HepG2 (cell line): ENCODE measurements at regions not wholly inside any gene's neighbourhood (a gene's known extent, or its start where the extent isn't known, plus 50 kb on each side); places are given as distances from the start of the nearest gene placed in this dataset.
"Not testable (repeated sequence)": the region's sequence is repeated elsewhere in the genome, so short reads cannot be mapped to it uniquely, and the experiment has no call there.

ENCODE experiments used
- ATAC-seq: fragments of 200-7000 bp; cut with Tn5 transposase; 3 replicates; pipeline ENCODE4 v1.9.1; 2020; ENCODE audit warnings: mild to moderate bottlenecking, moderate library complexity
- BruUV-seq: library from RNA; stranded (reverse); fragments of 400-500 nt; replicated peaks from 2 replicates; lab custom pipeline; 2021; lab: Mats Ljungman, UMichigan
- CTCF ChIA-PET: fragments of 300-600 bp; formaldehyde crosslinking; extraction: SDS; loops from one replicate; lab custom pipeline; 2021; ENCODE audit warnings: low total read pairs, inconsistent platforms, low intra/inter-chr PET ratio; lab: Yijun Ruan, JAX
- POLR2A ChIA-PET: fragments of 350-600 bp; sonication (Branson Sonifier 250); formaldehyde crosslinking; loops from one replicate; lab custom pipeline; 2020; ENCODE audit warnings: antibody characterized with exemption, inconsistent platforms; lab: Yijun Ruan, JAX
- DNase-seq: peaks from one replicate; pipeline ENCODE4 v3.0.0-alpha.2; 2015; ENCODE audit warnings: low spot score
- FAIRE-seq: peaks from 3 replicates; lab custom pipeline; 2011; peaks lifted over from hg19 to GRCh38; lab: Jason Lieb, UNC
- H2AFZ ChIP-seq: one replicate; pipeline ENCODE4 v1.6.1; 2011; ENCODE audit warnings: low read length, inconsistent platforms
- H3K27ac ChIP-seq: fragments of 300-600 bp; 3 replicates; pipeline ENCODE4 v1.8.0; 2011; ENCODE audit warnings: mixed run types, mild to moderate bottlenecking, mixed read lengths, low read length, inconsistent platforms; ENCODE audit not compliant: insufficient read depth; ENCODE audit errors: extremely low read length
- H3K27me3 ChIP-seq, 2 experiments: fragments of 200-600 bp in 1 of 2; 2 replicates in 1 of 2; 3 replicates in 1 of 2; pipeline versions ENCODE4 v1.6.0 to v1.8.0; 2011; ENCODE audit warnings: low read length in 2 of 2, mild to moderate bottlenecking in 2 of 2, moderate library complexity in 2 of 2, inconsistent platforms in 1 of 2; ENCODE audit not compliant: insufficient read depth in 2 of 2, control insufficient read depth in 1 of 2
- H3K36me3 ChIP-seq, 2 experiments: fragments of 200-600 bp in 1 of 2; replicated peaks in 1 of 2; 2 replicates in 1 of 2; 3 replicates in 1 of 2; pipeline versions ENCODE4 v1.5.1 to v1.8.0; 2011; ENCODE audit warnings: low read length in 2 of 2, inconsistent platforms in 1 of 2; ENCODE audit not compliant: insufficient read depth in 2 of 2, control insufficient read depth in 1 of 2
- H3K4me1 ChIP-seq: 2 replicates; pipeline ENCODE4 v1.5.1; 2012; ENCODE audit warnings: low read length, inconsistent platforms; ENCODE audit not compliant: insufficient read depth
- H3K4me2 ChIP-seq: 2 replicates; pipeline ENCODE4 v1.6.0; 2011; ENCODE audit warnings: low read depth, low read length, inconsistent platforms
- H3K4me3 ChIP-seq, 3 experiments: fragments of 200-600 bp in 1 of 3; sonication (generic), shearing (Covaris generic) in 1 of 3; replicated peaks in 1 of 3; 2 replicates each; pipeline ENCODE4 v1.5.1; 2011 to 2016; ENCODE audit warnings: low read length in 3 of 3, inconsistent platforms in 2 of 3, low read depth in 2 of 3, mild to moderate bottlenecking in 2 of 3, control low read depth in 1 of 3, mixed read lengths in 1 of 3; ENCODE audit not compliant: insufficient read depth in 1 of 3
- H3K79me2 ChIP-seq: one replicate; pipeline ENCODE4 v1.6.1; 2011; ENCODE audit warnings: low read length, inconsistent platforms; ENCODE audit not compliant: insufficient read depth
- H3K9ac ChIP-seq: 2 replicates; pipeline ENCODE4 v1.6.0; 2011; ENCODE audit warnings: mild to moderate bottlenecking, low read depth, low read length, inconsistent platforms; ENCODE audit not compliant: insufficient read depth
- H3K9me3 ChIP-seq: 2 replicates; pipeline ENCODE4 v1.5.1; 2012; ENCODE audit warnings: mild to moderate bottlenecking, low read length
- H4K20me1 ChIP-seq: 2 replicates; pipeline ENCODE4 v1.6.0; 2011; ENCODE audit warnings: inconsistent platforms, mild to moderate bottlenecking, low read length, moderate library complexity; ENCODE audit not compliant: insufficient read depth
- CEBPB ChIP-seq: IDR thresholded peaks from 2 replicates; pipeline ENCODE4 v1.6.1; 2011; ENCODE audit warnings: low read depth, low read length, improper control_type of control experiment, borderline replicate concordance
- DMTF1 ChIP-seq: sonication (generic); formaldehyde crosslinking; IDR thresholded peaks from 2 replicates; pipeline ENCODE4 v1.4.0; 2020; ENCODE audit warnings: mild to moderate bottlenecking, missing genetic modification reagents
- THRA ChIP-seq: sonication (generic); formaldehyde crosslinking; IDR thresholded peaks from 2 replicates; pipeline ENCODE4 v1.4.0; 2020; ENCODE audit warnings: missing genetic modification reagents, borderline replicate concordance
- ZMYM2 ChIP-seq: sonication (generic); formaldehyde crosslinking; IDR thresholded peaks from 2 replicates; pipeline ENCODE4 v1.8.0; 2022; ENCODE audit warnings: mild to moderate bottlenecking, missing genetic modification reagents
- WGBS: methylation state at CpG from one replicate; pipeline ENCODE4 v1.1.6; 2017; ENCODE audit warnings: low lambda C conversion rate; 5-methylcytosine and 5-hydroxymethylcytosine counted together
- in situ Hi-C: cut with HindIII; loops from 2 replicates; pipeline ENCODE4 v1.10.0; 2017; ENCODE audit warnings: low pct_unique_long_range_greater_than_20kb; ENCODE audit not compliant: extremely low pct_ligation_motif_present
- intact Hi-C: fragments of 100-400 bp; cut with micrococcal nuclease; formaldehyde crosslinking; loops from one replicate; pipeline ENCODE4 v1.10.0; 2022; ENCODE audit not compliant: unreplicated experiment

DNA sequence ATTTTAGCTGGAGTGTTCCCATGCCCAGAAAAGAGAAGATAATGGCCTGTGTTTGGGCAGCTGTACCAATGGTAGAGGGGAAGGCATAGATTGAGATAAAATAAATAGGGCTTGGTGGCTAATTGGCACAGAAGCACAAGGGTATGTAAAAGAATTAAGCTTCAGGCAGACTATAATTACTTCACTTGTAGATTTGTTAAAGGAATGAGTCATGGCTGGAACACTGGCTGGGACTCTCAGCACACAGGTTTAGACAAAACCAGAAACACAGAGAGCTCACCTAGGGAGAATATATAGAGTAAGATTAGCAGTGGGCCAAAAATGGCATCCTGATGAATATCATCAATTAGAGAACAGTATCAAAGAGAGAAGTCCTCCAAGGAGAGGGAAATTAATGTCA lies 198.3 kb upstream of the FIGN start (continued):
- TF ChIP-seq THRA (CRISPR knock-in tag): no peak
- TF ChIP-seq, all 625 proteins: peak for 0

- FAIRE-seq (no peak), ATAC-seq (no peak), DNase-seq (no peak)
- in situ Hi-C loops (no loop called here), intact Hi-C loops (no loop called here)
- TF ChIP-seq CEBPB (peak; percentile 69; the same call in 1 of the 2 replicates), DMTF1 (no peak), ZMYM2 (CRISPR knock-in tag) (no peak)
- H3K27me3 ChIP-seq: no peaks in the 10 kb centered on the region
- H3K4me2 ChIP-seq: no peak overlapping the region
- H3K4me3 ChIP-seq: no peak overlapping the region
- H3K36me3 ChIP-seq: no peaks in the 10 kb centered on the region
- BruUV-seq: no TSS peak
- no peaks in the 10 kb centered on the region for H3K79me2 ChIP-seq
- 0 out of 2 replicates have a peak, but pooled peaks cover 5% of the 10 kb centered on the region for H3K9me3 ChIP-seq
- WGBS: 1% methylated on average over 5 of the region's 5 CpGs
- ChIA-PET CTCF (no interaction called here), POLR2A (no interaction called here)
- no peaks in the 10 kb centered on the region for H3K4me1 ChIP-seq
- H4K20me1 ChIP-seq: no peaks in the 10 kb centered on the region
- no peak overlapping the region for H2AFZ ChIP-seq
- no peak overlapping the region for H3K9ac ChIP-seq
- no peak overlapping the region for H3K27ac ChIP-seq
Observed at GRCh38 chr2:163919717-163920116, 183.9 kb upstream of the FIGN start.

GRCh38 chr2:163914486-163914885 lies 178.7 kb upstream of the FIGN start:
- intact Hi-C loops, H3K36me3 ChIP-seq, ATAC-seq, H2AFZ ChIP-seq, POLR2A ChIA-PET, BruUV-seq, H3K27me3 ChIP-seq, FAIRE-seq, H3K4me2 ChIP-seq, H3K4me1 ChIP-seq, H3K9me3 ChIP-seq, H3K79me2 ChIP-seq, H3K4me3 ChIP-seq, H3K27ac ChIP-seq, CTCF ChIA-PET, DNase-seq, H3K9ac ChIP-seq, H4K20me1 ChIP-seq, in situ Hi-C loops: not testable (repeated sequence)
- WGBS: 77% methylated on average over 19 of the region's 19 CpGs

DNA sequence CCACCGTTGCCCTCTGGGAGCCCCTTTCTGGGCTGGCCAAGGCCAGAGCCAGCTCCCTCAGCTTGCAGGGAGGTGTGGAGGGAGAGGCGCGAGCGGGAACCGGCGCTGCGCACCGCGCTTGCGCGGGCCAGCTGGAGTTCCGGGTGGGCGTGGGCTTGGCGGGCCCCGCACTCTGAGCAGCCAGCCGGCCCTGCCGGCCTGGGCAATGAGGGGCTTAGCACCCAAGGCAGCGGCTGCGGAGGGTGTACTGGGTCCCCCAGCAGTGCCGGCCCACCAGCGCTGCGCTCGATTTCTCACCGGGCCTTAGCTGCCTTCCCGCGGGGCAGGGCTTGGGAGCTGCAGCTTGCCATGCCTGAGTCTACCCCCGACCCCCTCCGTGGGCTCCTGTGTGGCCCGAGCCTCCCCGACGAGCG lies 177.7 kb upstream of the FIGN start:
- intact Hi-C loops: not testable (repeated sequence)

More for the DNA sequence above, 177.7 kb upstream of the FIGN start:
- BruUV-seq, POLR2A ChIA-PET, H3K36me3 ChIP-seq, in situ Hi-C loops, H3K27me3 ChIP-seq, H4K20me1 ChIP-seq, H3K4me2 ChIP-seq, DNase-seq, FAIRE-seq, H3K9ac ChIP-seq, H3K27ac ChIP-seq, H3K4me3 ChIP-seq, H3K79me2 ChIP-seq, H3K4me1 ChIP-seq, ATAC-seq, H3K9me3 ChIP-seq, H2AFZ ChIP-seq, CTCF ChIA-PET: not testable (repeated sequence)
- 86% methylated on average over 14 of the region's 32 CpGs for WGBS
